ENCODE measurements at regions not wholly inside any gene's neighbourhood (a gene's known extent, or its start where the extent isn't known, plus 50 kb on each side); places are given as distances from the start of the nearest gene placed in this dataset.

- intact Hi-C loops (cut with micrococcal nuclease; ENCODE audit: unreplicated experiment) = no loop called here
- Histone ChIP-seq H3K27ac (ENCODE audit: low read depth, low read length, poor library complexity, severe bottlenecking) (no peak overlapping the region), H3K4me3 (ENCODE audit: low read depth, low read length, poor library complexity, severe bottlenecking) (no peak overlapping the region), H3K9me3 (ENCODE audit: low read length) (no peaks in the 10 kb centered on the region), H3K9me2 (ENCODE audit: insufficient read depth, low read length) (no peaks in the 10 kb centered on the region), H3K36me3 (ENCODE audit: insufficient read depth, low read length) (no peaks in the 10 kb centered on the region), H3K79me2 (ENCODE audit: insufficient read depth, low read depth, low read length) (no peaks in the 10 kb centered on the region), H2AFZ (ENCODE audit: low read length) (no peak overlapping the region), H3K4me2 (ENCODE audit: low read length) (no peak overlapping the region), H3K4me1 (ENCODE audit: insufficient read depth, low read length, poor library complexity, severe bottlenecking) (no peaks in the 10 kb centered on the region), H4K20me1 (ENCODE audit: insufficient read depth, low read length) (no peaks in the 10 kb centered on the region)
- CTCF ChIA-PET (ENCODE audit: unreplicated experiment) = no interaction called here
- POLR2A ChIA-PET = no interaction called here
- no TSS peak for BruUV-seq (replicated peaks)
- DNase-seq (ENCODE audit: low spot score) = no peak
- no peak for TF ChIP-seq EZH2phosphoT487 (IDR thresholded peaks at IDR 0.05; ENCODE audit: borderline replicate concordance, low read depth, low read length)
- no peak for TF ChIP-seq CTCF (conservative IDR thresholded peaks at IDR 0.05; ENCODE audit: low read length)
These were observed 722.3 kb upstream of the CTNND2 start for GRCh38 chr5:12626556-12626955.

GRCh38 chr5:12625667-12626263 is 721.5 kb upstream of the CTNND2 start:
- TF ChIP-seq CTCF (conservative IDR thresholded peaks at IDR 0.05; ENCODE audit: low read length) (no peak), EZH2phosphoT487 (IDR thresholded peaks at IDR 0.05; ENCODE audit: borderline replicate concordance, low read depth, low read length) (no peak)
- BruUV-seq (replicated peaks) = no TSS peak
- no peak overlapping the region for H3K27ac ChIP-seq (ENCODE audit: low read depth, low read length, poor library complexity, severe bottlenecking)
- no peaks in the 10 kb centered on the region for H3K79me2 ChIP-seq (ENCODE audit: insufficient read depth, low read depth, low read length)
- DNase-seq (ENCODE audit: low spot score) = no peak
- intact Hi-C loops (cut with micrococcal nuclease; ENCODE audit: unreplicated experiment) = no loop called here
- H3K36me3 ChIP-seq (ENCODE audit: insufficient read depth, low read length) = no peaks in the 10 kb centered on the region
- no peaks in the 10 kb centered on the region for H3K9me2 ChIP-seq (ENCODE audit: insufficient read depth, low read length)
- POLR2A ChIA-PET = no interaction called here
- H3K4me2 ChIP-seq (ENCODE audit: low read length) = no peak overlapping the region
- H3K9me3 ChIP-seq (ENCODE audit: low read length) = no peaks in the 10 kb centered on the region
- CTCF ChIA-PET (ENCODE audit: unreplicated experiment) = no interaction called here
- no peak overlapping the region for H3K4me3 ChIP-seq (ENCODE audit: low read depth, low read length, poor library complexity, severe bottlenecking)
- H4K20me1 ChIP-seq (ENCODE audit: insufficient read depth, low read length) = no peaks in the 10 kb centered on the region
- no peak overlapping the region for H2AFZ ChIP-seq (ENCODE audit: low read length)
- no peaks in the 10 kb centered on the region for H3K4me1 ChIP-seq (ENCODE audit: insufficient read depth, low read length, poor library complexity, severe bottlenecking)

- Histone ChIP-seq H2AFZ (ENCODE audit: low read length) (no peak overlapping the region), H3K4me1 (ENCODE audit: insufficient read depth, low read length, poor library complexity, severe bottlenecking) (no peaks in the 10 kb centered on the region), H3K9me2 (ENCODE audit: insufficient read depth, low read length) (no peaks in the 10 kb centered on the region), H3K4me2 (ENCODE audit: low read length) (no peak overlapping the region), H3K36me3 (ENCODE audit: insufficient read depth, low read length) (no peaks in the 10 kb centered on the region), H3K27ac (ENCODE audit: low read depth, low read length, poor library complexity, severe bottlenecking) (no peak overlapping the region), H3K9me3 (ENCODE audit: low read length) (no peaks in the 10 kb centered on the region), H3K4me3 (ENCODE audit: low read depth, low read length, poor library complexity, severe bottlenecking) (no peak overlapping the region), H3K79me2 (ENCODE audit: insufficient read depth, low read depth, low read length) (no peaks in the 10 kb centered on the region), H4K20me1 (ENCODE audit: insufficient read depth, low read length) (no peaks in the 10 kb centered on the region)
- POLR2A ChIA-PET = no interaction called here
- BruUV-seq (replicated peaks) = no TSS peak
- TF ChIP-seq CTCF (conservative IDR thresholded peaks at IDR 0.05; ENCODE audit: low read length) = no peak
- TF ChIP-seq EZH2phosphoT487 (IDR thresholded peaks at IDR 0.05; ENCODE audit: borderline replicate concordance, low read depth, low read length) = no peak
- intact Hi-C loops (cut with micrococcal nuclease; ENCODE audit: unreplicated experiment) = no loop called here
- CTCF ChIA-PET (ENCODE audit: unreplicated experiment) = no interaction called here
- no peak for DNase-seq (ENCODE audit: low spot score)
These were observed 720.7 kb upstream of the CTNND2 start for GRCh38 chr5:12624776-12625560.
